ENCODE measurements at regions not wholly inside any gene's neighbourhood (a gene's known extent, or its start where the extent isn't known, plus 50 kb on each side); places are given as distances from the start of the nearest gene placed in this dataset.

- Histone ChIP-seq H3K27me3 (ENCODE audit: insufficient read depth, low read length) (no peaks in the 10 kb centered on the region), H3K27ac (ENCODE audit: low read depth, low read length) (no peak overlapping the region), H3K36me3 (ENCODE audit: insufficient read depth, low read length) (no peaks in the 10 kb centered on the region), H3K4me1 (ENCODE audit: insufficient read depth, low read length) (no peaks in the 10 kb centered on the region), H3K9me3 (ENCODE audit: control insufficient read depth in 1 of 2, low read length in 2 of 2) (no peaks in the 10 kb centered on the region), H3K4me3 (ENCODE audit: low read length in 2 of 2) (no peak overlapping the region)
- DNase-seq: no peak
- no peaks in the 10 kb centered on the region for H3K27me3 Mint-ChIP-seq
- no peak overlapping the region for H3K4me3 Mint-ChIP-seq
- POLR2A ChIA-PET (ENCODE audit: partially characterized antibody): no interaction called here
- no peak overlapping the region for H3K27ac Mint-ChIP-seq
- H3K9me3 Mint-ChIP-seq: peaks cover 0 to 8% (median under 1%) of the 10 kb centered on the region in 8 donors
- intact Hi-C loops (cut with micrococcal nuclease): no loop called here
- no peaks in the 10 kb centered on the region for H3K36me3 Mint-ChIP-seq
- no peaks in the 10 kb centered on the region for H3K4me1 Mint-ChIP-seq
- CTCF ChIA-PET (ENCODE audit: partially characterized antibody): no interaction called here
These were observed 367.4 kb upstream of the ZFHX3 start for GRCh38 chr16:73415286-73415685.

- Histone ChIP-seq H3K27me3 (ENCODE audit: insufficient read depth, low read length) (no peaks in the 10 kb centered on the region), H3K9me3 (ENCODE audit: control insufficient read depth in 1 of 2, low read length in 2 of 2) (no peaks in the 10 kb centered on the region), H3K27ac (ENCODE audit: low read depth, low read length) (no peak overlapping the region), H3K36me3 (ENCODE audit: insufficient read depth, low read length) (no peaks in the 10 kb centered on the region), H3K4me1 (ENCODE audit: insufficient read depth, low read length) (no peaks in the 10 kb centered on the region), H3K4me3 (ENCODE audit: low read length in 2 of 2) (no peak overlapping the region)
- DNase-seq: no peak
- Mint-ChIP-seq H3K9me3 (peaks cover 0 to 8% (median under 1%) of the 10 kb centered on the region in 8 donors), H3K4me3 (no peak overlapping the region), H3K4me1 (no peaks in the 10 kb centered on the region), H3K27ac (no peak overlapping the region), H3K36me3 (no peaks in the 10 kb centered on the region), H3K27me3 (no peaks in the 10 kb centered on the region)
- intact Hi-C loops (cut with micrococcal nuclease): no loop called here
- CTCF ChIA-PET (ENCODE audit: partially characterized antibody): no interaction called here
- POLR2A ChIA-PET (ENCODE audit: partially characterized antibody): no interaction called here
These were observed 366.7 kb upstream of the ZFHX3 start for GRCh38 chr16:73414638-73415037.

GRCh38 chr16:73413830-73414190 is 365.9 kb upstream of the ZFHX3 start:
- H3K36me3 ChIP-seq (ENCODE audit: insufficient read depth, low read length): no peaks in the 10 kb centered on the region
- no peak overlapping the region for H3K27ac Mint-ChIP-seq
- H3K9me3 Mint-ChIP-seq: peaks cover 0 to 8% (median under 1%) of the 10 kb centered on the region in 8 donors
- no peak overlapping the region for H3K4me3 Mint-ChIP-seq
- H3K27me3 Mint-ChIP-seq: no peaks in the 10 kb centered on the region
- DNase-seq: no peak
- H3K4me3 ChIP-seq (ENCODE audit: low read length in 2 of 2): no peak overlapping the region
- no peaks in the 10 kb centered on the region for H3K36me3 Mint-ChIP-seq
- H3K9me3 ChIP-seq (ENCODE audit: control insufficient read depth in 1 of 2, low read length in 2 of 2): no peaks in the 10 kb centered on the region
- H3K4me1 ChIP-seq (ENCODE audit: insufficient read depth, low read length): no peaks in the 10 kb centered on the region
- H3K27ac ChIP-seq (ENCODE audit: low read depth, low read length): no peak overlapping the region
- POLR2A ChIA-PET (ENCODE audit: partially characterized antibody): no interaction called here
- H3K27me3 ChIP-seq (ENCODE audit: insufficient read depth, low read length): no peaks in the 10 kb centered on the region
- H3K4me1 Mint-ChIP-seq: no peaks in the 10 kb centered on the region
- intact Hi-C loops (cut with micrococcal nuclease): no loop called here
- CTCF ChIA-PET (ENCODE audit: partially characterized antibody): no interaction called here

GRCh38 chr16:73413091-73413829 is 365.3 kb upstream of the ZFHX3 start:
- Histone ChIP-seq H3K36me3 (ENCODE audit: insufficient read depth, low read length) (no peaks in the 10 kb centered on the region), H3K27me3 (ENCODE audit: insufficient read depth, low read length) (no peaks in the 10 kb centered on the region), H3K4me1 (ENCODE audit: insufficient read depth, low read length) (no peaks in the 10 kb centered on the region), H3K27ac (ENCODE audit: low read depth, low read length) (no peak overlapping the region), H3K9me3 (ENCODE audit: control insufficient read depth in 1 of 2, low read length in 2 of 2) (no peaks in the 10 kb centered on the region), H3K4me3 (ENCODE audit: low read length in 2 of 2) (no peak overlapping the region)
- DNase-seq: no peak
- POLR2A ChIA-PET (ENCODE audit: partially characterized antibody): no interaction called here
- Mint-ChIP-seq H3K36me3 (no peaks in the 10 kb centered on the region), H3K27me3 (no peaks in the 10 kb centered on the region), H3K4me3 (no peak overlapping the region), H3K4me1 (no peaks in the 10 kb centered on the region), H3K9me3 (peaks cover 0 to 8% (median under 1%) of the 10 kb centered on the region in 8 donors), H3K27ac (no peak overlapping the region)
- CTCF ChIA-PET (ENCODE audit: partially characterized antibody): no interaction called here
- intact Hi-C loops (cut with micrococcal nuclease): no loop called here

- Mint-ChIP-seq H3K36me3 (no peaks in the 10 kb centered on the region), H3K4me3 (no peak overlapping the region), H3K4me1 (no peaks in the 10 kb centered on the region), H3K27me3 (no peaks in the 10 kb centered on the region), H3K9me3 (peaks cover 0 to 8% (median under 1%) of the 10 kb centered on the region in 8 donors), H3K27ac (no peak overlapping the region)
- Histone ChIP-seq H3K36me3 (ENCODE audit: insufficient read depth, low read length) (no peaks in the 10 kb centered on the region), H3K4me3 (ENCODE audit: low read length in 2 of 2) (no peak overlapping the region), H3K4me1 (ENCODE audit: insufficient read depth, low read length) (no peaks in the 10 kb centered on the region), H3K27me3 (ENCODE audit: insufficient read depth, low read length) (no peaks in the 10 kb centered on the region), H3K27ac (ENCODE audit: low read depth, low read length) (no peak overlapping the region), H3K9me3 (ENCODE audit: control insufficient read depth in 1 of 2, low read length in 2 of 2) (no peaks in the 10 kb centered on the region)
- POLR2A ChIA-PET (ENCODE audit: partially characterized antibody): no interaction called here
- CTCF ChIA-PET (ENCODE audit: partially characterized antibody): no interaction called here
- intact Hi-C loops (cut with micrococcal nuclease): no loop called here
- no peak for DNase-seq
These were observed 364.5 kb upstream of the ZFHX3 start for GRCh38 chr16:73412416-73412815.

GRCh38 chr16:73408716-73409115 is 360.8 kb upstream of the ZFHX3 start:
- Histone ChIP-seq H3K9me3 (ENCODE audit: control insufficient read depth in 1 of 2, low read length in 2 of 2) (no peaks in the 10 kb centered on the region), H3K36me3 (ENCODE audit: insufficient read depth, low read length) (no peaks in the 10 kb centered on the region), H3K27me3 (ENCODE audit: insufficient read depth, low read length) (no peaks in the 10 kb centered on the region), H3K27ac (ENCODE audit: low read depth, low read length) (no peak overlapping the region), H3K4me1 (ENCODE audit: insufficient read depth, low read length) (no peaks in the 10 kb centered on the region), H3K4me3 (ENCODE audit: low read length in 2 of 2) (no peak overlapping the region)
- H3K9me3 Mint-ChIP-seq: peaks cover 0 to 5% (median under 1%) of the 10 kb centered on the region in 8 donors
- ChIA-PET POLR2A (ENCODE audit: partially characterized antibody) (no interaction called here), CTCF (ENCODE audit: partially characterized antibody) (no interaction called here)
- no peak for DNase-seq
- intact Hi-C loops (cut with micrococcal nuclease): no loop called here
- H3K4me1 Mint-ChIP-seq: no peaks in the 10 kb centered on the region
- no peak overlapping the region for H3K4me3 Mint-ChIP-seq
- H3K27ac Mint-ChIP-seq: no peak overlapping the region
- H3K36me3 Mint-ChIP-seq: no peaks in the 10 kb centered on the region
- no peaks in the 10 kb centered on the region for H3K27me3 Mint-ChIP-seq

GRCh38 chr16:73408311-73408710 is 360.4 kb upstream of the ZFHX3 start:
- POLR2A ChIA-PET (ENCODE audit: partially characterized antibody): no interaction called here
- H3K4me1 ChIP-seq (ENCODE audit: insufficient read depth, low read length): no peaks in the 10 kb centered on the region
- no peaks in the 10 kb centered on the region for H3K9me3 ChIP-seq (ENCODE audit: control insufficient read depth in 1 of 2, low read length in 2 of 2)
- H3K36me3 ChIP-seq (ENCODE audit: insufficient read depth, low read length): no peaks in the 10 kb centered on the region
- H3K27ac ChIP-seq (ENCODE audit: low read depth, low read length): no peak overlapping the region
- CTCF ChIA-PET (ENCODE audit: partially characterized antibody): no interaction called here
- Mint-ChIP-seq H3K36me3 (no peaks in the 10 kb centered on the region), H3K9me3 (peaks cover 0 to 5% (median under 1%) of the 10 kb centered on the region in 8 donors), H3K27me3 (no peaks in the 10 kb centered on the region), H3K4me3 (no peak overlapping the region), H3K27ac (no peak overlapping the region), H3K4me1 (no peaks in the 10 kb centered on the region)
- H3K27me3 ChIP-seq (ENCODE audit: insufficient read depth, low read length): no peaks in the 10 kb centered on the region
- intact Hi-C loops (cut with micrococcal nuclease): no loop called here
- no peak overlapping the region for H3K4me3 ChIP-seq (ENCODE audit: low read length in 2 of 2)
- DNase-seq: no peak

GRCh38 chr16:73405851-73406250 is 357.9 kb upstream of the ZFHX3 start:
- peaks cover 0 to 7% (median 2%) of the 10 kb centered on the region in 8 donors for H3K9me3 Mint-ChIP-seq

More at GRCh38 chr16:73405851-73406250, 357.9 kb upstream of the ZFHX3 start:
- Histone ChIP-seq H3K4me3 (ENCODE audit: low read length in 2 of 2) (no peak overlapping the region), H3K27me3 (ENCODE audit: insufficient read depth, low read length) (no peaks in the 10 kb centered on the region), H3K27ac (ENCODE audit: low read depth, low read length) (no peak overlapping the region), H3K36me3 (ENCODE audit: insufficient read depth, low read length) (no peaks in the 10 kb centered on the region), H3K4me1 (ENCODE audit: insufficient read depth, low read length) (no peaks in the 10 kb centered on the region), H3K9me3 (ENCODE audit: control insufficient read depth in 1 of 2, low read length in 2 of 2) (no peaks in the 10 kb centered on the region)
- peaks cover 0 to 1% of the 10 kb centered on the region in 2 donors for H3K27me3 Mint-ChIP-seq
- H3K27ac Mint-ChIP-seq: no peak overlapping the region
- intact Hi-C loops (cut with micrococcal nuclease): no loop called here
- ChIA-PET CTCF (ENCODE audit: partially characterized antibody) (no interaction called here), POLR2A (ENCODE audit: partially characterized antibody) (no interaction called here)
- no peaks in the 10 kb centered on the region for H3K36me3 Mint-ChIP-seq
- DNase-seq: no peak
- H3K4me1 Mint-ChIP-seq: no peaks in the 10 kb centered on the region
- H3K4me3 Mint-ChIP-seq: no peak overlapping the region
